Endothelial cell of umbilical vein (primary cell): ENCODE measurements at regions not wholly inside any gene's neighbourhood (a gene's known extent, or its start where the extent isn't known, plus 50 kb on each side); places are given as distances from the start of the nearest gene placed in this dataset.

Experiments used
- BruUV-seq: library from RNA; stranded (reverse); fragments of 400-500 nt; replicated peaks from 2 replicates; lab custom pipeline; 2021; lab: Mats Ljungman, UMichigan
- CTCF ChIA-PET: fragments of 300-600, 350-600 bp; sonication (Branson Sonifier 250); formaldehyde crosslinking; loops from one replicate; lab custom pipeline; 2021; ENCODE audit warnings: antibody characterized with exemption, inconsistent platforms; lab: Charles Lee
- POLR2A ChIA-PET: fragments of 300-600, 350-600 bp; sonication (Branson Sonifier 250); formaldehyde crosslinking; loops from one replicate; lab custom pipeline; 2021; ENCODE audit warnings: antibody characterized with exemption, inconsistent platforms; lab: Charles Lee
- DNase-seq: peaks from one replicate; pipeline ENCODE4 v3.0.0-alpha.2; 2011; ENCODE audit warnings: low read depth, low spot score
- FAIRE-seq: peaks from 2 replicates; lab custom pipeline; 2011; peaks lifted over from hg19 to GRCh38; lab: Jason Lieb, UNC
- H2AFZ ChIP-seq: 2 replicates; pipeline ENCODE4 v1.6.0; 2012; ENCODE audit warnings: low read depth, low read length, control low read depth, inconsistent platforms
- H3K27ac ChIP-seq: 2 replicates; pipeline ENCODE4 v1.5.1; 2011; ENCODE audit warnings: low read depth, mild to moderate bottlenecking, control low read depth, low read length, moderate library complexity; ENCODE audit not compliant: insufficient read depth
- H3K27me3 ChIP-seq, 2 experiments: 2 replicates each; pipeline versions ENCODE4 v1.6.0 to v1.6.1; 2011; ENCODE audit warnings: low read length in 2 of 2, mixed read lengths in 1 of 2; ENCODE audit not compliant: control insufficient read depth in 2 of 2, insufficient read depth in 2 of 2
- H3K36me3 ChIP-seq, 2 experiments: 2 replicates in 1 of 2; 3 replicates in 1 of 2; pipeline ENCODE4 v1.5.1; 2011; ENCODE audit warnings: low read length in 2 of 2, mild to moderate bottlenecking in 1 of 2, moderate library complexity in 1 of 2; ENCODE audit not compliant: control insufficient read depth in 2 of 2, insufficient read depth in 2 of 2; ENCODE audit errors: extremely low read depth in 1 of 2
- H3K4me1 ChIP-seq: 3 replicates; pipeline ENCODE4 v1.5.1; 2011; ENCODE audit warnings: mild to moderate bottlenecking, low read length; ENCODE audit not compliant: control insufficient read depth, insufficient read depth; ENCODE audit errors: extremely low read depth
- H3K4me2 ChIP-seq: 2 replicates; pipeline ENCODE4 v1.6.1; 2011; ENCODE audit warnings: low read length, control low read depth, mixed read lengths; ENCODE audit not compliant: insufficient read depth
- H3K4me3 ChIP-seq, 3 experiments: fragments of 200-600 bp in 1 of 3; sonication (generic), shearing (Covaris generic) in 1 of 3; replicated peaks in 1 of 3; 2 replicates each; pipeline ENCODE4 v1.5.1; 2011 to 2016; ENCODE audit warnings: control low read depth in 3 of 3, low read length in 3 of 3, mild to moderate bottlenecking in 2 of 3, inconsistent platforms in 1 of 3, low read depth in 1 of 3, moderate library complexity in 1 of 3; ENCODE audit not compliant: insufficient read depth in 1 of 3
- H3K79me2 ChIP-seq: 2 replicates; pipeline ENCODE4 v1.6.0; 2012; ENCODE audit warnings: low read length, inconsistent platforms; ENCODE audit not compliant: control insufficient read depth, insufficient read depth
- H3K9ac ChIP-seq: replicated peaks from 2 replicates; pipeline ENCODE3; 2011; ENCODE audit warnings: low read length, control low read depth; ENCODE audit not compliant: insufficient read depth; ENCODE audit errors: extremely low read depth
- H3K9me1 ChIP-seq: replicated peaks from 3 replicates; pipeline ENCODE4 v1.6.0; 2011; ENCODE audit warnings: mild to moderate bottlenecking, low read length; ENCODE audit not compliant: control insufficient read depth, insufficient read depth; ENCODE audit errors: extremely low read depth
- H3K9me3 ChIP-seq: replicated peaks from 2 replicates; pipeline ENCODE4 v1.5.1; 2012; ENCODE audit warnings: low read length, inconsistent platforms; ENCODE audit not compliant: control insufficient read depth, insufficient read depth
- H4K20me1 ChIP-seq: replicated peaks from 2 replicates; pipeline ENCODE3; 2011; ENCODE audit warnings: mild to moderate bottlenecking, low read length; ENCODE audit not compliant: control insufficient read depth, insufficient read depth; ENCODE audit errors: extremely low read depth
- CTCF ChIP-seq, 2 donors: IDR thresholded peaks; 1 replicate in 1 of 2; 2 replicates in 1 of 2; pipeline ENCODE4 v1.5.1; 2011; ENCODE audit warnings: low read length in 2 of 2, mild to moderate bottlenecking in 2 of 2, moderate library complexity in 2 of 2, control low read depth in 1 of 2, inconsistent platforms in 1 of 2, low read depth in 1 of 2; ENCODE audit not compliant: insufficient read depth in 1 of 2; ENCODE audit errors: extremely low read depth in 1 of 2
- EZH2 ChIP-seq: IDR thresholded peaks from 2 replicates; pipeline ENCODE4 v1.6.1; 2012; ENCODE audit warnings: borderline replicate concordance, low read depth, mild to moderate bottlenecking, moderate library complexity, low read length, inconsistent platforms; ENCODE audit not compliant: severe bottlenecking
- FOS ChIP-seq: IDR thresholded peaks from 2 replicates; pipeline ENCODE4 v1.6.1; 2011; ENCODE audit warnings: mild to moderate bottlenecking, low read length, moderate library complexity, borderline replicate concordance; ENCODE audit not compliant: insufficient read depth
- GATA2 ChIP-seq: IDR thresholded peaks from 2 replicates; pipeline ENCODE4 v1.7.0; 2011; ENCODE audit warnings: low read depth, mild to moderate bottlenecking, moderate library complexity, mixed read lengths, low read length; ENCODE audit not compliant: insufficient read length, insufficient read depth
- JUN ChIP-seq: IDR thresholded peaks from 2 replicates; pipeline ENCODE4 v1.6.1; 2011; ENCODE audit warnings: borderline replicate concordance, low read depth; ENCODE audit not compliant: insufficient read length, insufficient read depth
- MYC ChIP-seq: IDR thresholded peaks from one replicate; pipeline ENCODE4 v1.6.1; 2011; ENCODE audit warnings: mild to moderate bottlenecking, low read depth, low read length
- POLR2A ChIP-seq: IDR thresholded peaks from 2 replicates; pipeline ENCODE4 v1.6.1; 2012; ENCODE audit warnings: low read depth, mild to moderate bottlenecking, control low read depth, low read length
- POLR2AphosphoS5 ChIP-seq: IDR thresholded peaks from 2 replicates; pipeline ENCODE4 v1.6.1; 2012; ENCODE audit warnings: low read depth, mild to moderate bottlenecking, control low read depth, low read length, moderate library complexity; ENCODE audit not compliant: insufficient read depth
- dilution Hi-C: fragments of 300-500 bp; cut with MboI; formaldehyde crosslinking; loops from one replicate; pipeline ENCODE4 v1.15.0; 2019; ENCODE audit warnings: low sequenced_read_pairs; ENCODE audit not compliant: extremely low pct_ligation_motif_present
- intact Hi-C: fragments of 100-400 bp; cut with micrococcal nuclease; formaldehyde crosslinking; loops from one replicate; pipeline ENCODE4 v1.10.0; 2022
- TF ChIP-seq, protein P1 (sequence below): IDR thresholded peaks from 2 replicates; pipeline ENCODE4 v1.6.1; 2011; ENCODE audit not compliant: insufficient read depth, insufficient read length

DNA sequence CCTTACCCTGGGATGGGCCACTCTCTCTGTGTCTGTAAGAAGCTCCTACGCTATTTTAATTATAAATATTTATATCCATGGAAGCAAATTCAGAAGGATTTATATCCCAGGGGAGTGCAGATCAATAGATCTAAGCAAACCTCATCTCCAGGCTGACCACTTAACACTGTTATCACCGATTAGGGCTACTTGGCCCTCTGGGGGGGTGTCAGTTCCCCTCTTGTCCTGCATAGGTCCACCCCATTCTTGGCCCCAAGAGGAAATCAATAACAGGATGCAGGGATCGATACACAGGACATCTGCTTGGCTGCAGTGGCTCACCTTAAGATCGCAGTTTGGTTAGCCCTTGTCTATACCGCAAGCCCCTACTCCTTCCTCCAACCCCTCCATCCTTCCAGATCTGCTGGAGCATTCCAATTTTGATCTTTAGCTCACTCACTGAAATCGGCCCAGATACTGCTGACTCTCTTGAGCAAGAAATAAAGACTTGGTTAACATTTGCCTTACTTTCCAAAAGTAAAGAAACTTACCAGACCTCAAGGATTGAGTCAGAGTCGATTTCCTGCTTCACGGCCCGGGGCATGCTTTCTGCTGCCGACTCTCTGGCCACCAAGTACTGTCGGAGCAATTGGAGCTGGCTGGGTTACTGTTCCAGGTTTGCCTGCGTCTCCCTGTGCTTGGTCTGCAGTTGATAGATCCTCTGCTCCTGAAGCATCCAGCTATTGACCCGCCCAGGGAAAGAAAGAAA, 112.3 kb upstream of the PMFBP1 start:
- ChIA-PET POLR2A (no interaction called here), CTCF (no interaction called here)
- no peaks in the 10 kb centered on the region for H4K20me1 ChIP-seq
- H3K9me1 ChIP-seq = no peaks in the 10 kb centered on the region
- H3K4me1 ChIP-seq = no peaks in the 10 kb centered on the region
- intact Hi-C loops = no loop called here
- TF ChIP-seq EZH2 (no peak), POLR2AphosphoS5 (no peak), GATA2 (no peak), POLR2A (no peak), JUN (no peak), CTCF (IDR thresholded peaks at IDR 0.05; ENCODE audit: extremely low read depth in 1 of 2, insufficient read depth in 1 of 2, low read depth in 1 of 2, low read length in 2 of 2) (no peak), FOS (no peak), MYC (no peak)
- TF ChIP-seq, protein P1, sequence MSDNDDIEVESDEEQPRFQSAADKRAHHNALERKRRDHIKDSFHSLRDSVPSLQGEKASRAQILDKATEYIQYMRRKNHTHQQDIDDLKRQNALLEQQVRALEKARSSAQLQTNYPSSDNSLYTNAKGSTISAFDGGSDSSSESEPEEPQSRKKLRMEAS = no peak
- BruUV-seq = no TSS peak
- DNase-seq (no peak), FAIRE-seq (no peak)
- no peak overlapping the region for H3K4me2 ChIP-seq
- no peak overlapping the region for H3K9ac ChIP-seq
- dilution Hi-C loops = no loop called here
- no peaks in the 10 kb centered on the region for H3K9me3 ChIP-seq
- H2AFZ ChIP-seq = no peak overlapping the region
- H3K79me2 ChIP-seq = no peaks in the 10 kb centered on the region
- no peaks in the 10 kb centered on the region for H3K36me3 ChIP-seq
- no peaks in the 10 kb centered on the region for H3K27me3 ChIP-seq
- H3K4me3 ChIP-seq = no peak overlapping the region
- no peak overlapping the region for H3K27ac ChIP-seq
